NCI-H510A treated with DMSO at 0.1 percent for 48 hours (cell line): ENCODE measurements at regions not wholly inside any gene's neighbourhood (a gene's known extent, or its start where the extent isn't known, plus 50 kb on each side); places are given as distances from the start of the nearest gene placed in this dataset.

Experiments used
- DNase-seq: peaks from one replicate; lab custom pipeline; 2025; lab: John Stamatoyannopoulos, UW

- no peak for DNase-seq
These were observed 299.8 kb upstream of the THBS1 start for GRCh38 chr15:39281094-39281493.

GRCh38 chr15:39282663-39283208 lies 298.1 kb upstream of the THBS1 start:
- no peak for DNase-seq

GRCh38 chr15:39283531-39283930 lies 297.3 kb upstream of the THBS1 start:
- no peak for DNase-seq

- no peak for DNase-seq
These were observed 295.8 kb upstream of the THBS1 start for GRCh38 chr15:39285071-39285470.

GRCh38 chr15:39285663-39286062 lies 295.2 kb upstream of the THBS1 start:
- DNase-seq = no peak

- peak; percentile 23 for DNase-seq
These were observed 294.2 kb upstream of the THBS1 start for GRCh38 chr15:39286706-39287105.

GRCh38 chr15:39287322-39288195 lies 293.3 kb upstream of the THBS1 start:
- peak; percentile 80 for DNase-seq

GRCh38 chr15:39290711-39291435 lies 290.0 kb upstream of the THBS1 start:
- no peak for DNase-seq

- DNase-seq = no peak
These were observed 289.2 kb upstream of the THBS1 start for GRCh38 chr15:39291690-39292089.

- DNase-seq = no peak
These were observed 283.9 kb upstream of the THBS1 start for GRCh38 chr15:39296955-39297354.

GRCh38 chr15:39298271-39298962 lies 282.5 kb upstream of the THBS1 start:
- no peak for DNase-seq

- DNase-seq = no peak
These were observed 281.2 kb upstream of the THBS1 start for GRCh38 chr15:39299486-39300267.

GRCh38 chr15:39300451-39301153 lies 280.3 kb upstream of the THBS1 start:
- no peak for DNase-seq

GRCh38 chr15:39301589-39301999 lies 279.3 kb upstream of the THBS1 start:
- DNase-seq = no peak

- no peak for DNase-seq
These were observed 277.9 kb upstream of the THBS1 start for GRCh38 chr15:39302936-39303335.

GRCh38 chr15:39304201-39304841 lies 276.6 kb upstream of the THBS1 start:
- DNase-seq = no peak

- no peak for DNase-seq
These were observed 275.7 kb upstream of the THBS1 start for GRCh38 chr15:39304931-39305728.

GRCh38 chr15:39310633-39311032 lies 270.2 kb upstream of the THBS1 start:
- DNase-seq = no peak

GRCh38 chr15:39312984-39313383 lies 267.9 kb upstream of the THBS1 start:
- no peak for DNase-seq

- no peak for DNase-seq
These were observed 267.4 kb upstream of the THBS1 start for GRCh38 chr15:39313467-39313866.
